ENCODE measurements at regions not wholly inside any gene's neighbourhood (a gene's known extent, or its start where the extent isn't known, plus 50 kb on each side); places are given as distances from the start of the nearest gene placed in this dataset.

- TF ChIP-seq CTCF (IDR thresholded peaks at IDR 0.05) = no peak
- DNase-seq (ENCODE audit: low spot score) (no peak), ATAC-seq (ENCODE audit: low FRiP score) (no peak)
Measured at GRCh38 chr15:70344666-70345065, 246.9 kb upstream of the TLE3 start.

GRCh38 chr15:70343961-70344621, 246.4 kb upstream of the TLE3 start:
- TF ChIP-seq CTCF (IDR thresholded peaks at IDR 0.05) = no peak
- ATAC-seq (ENCODE audit: low FRiP score) = no peak
- DNase-seq (ENCODE audit: low spot score) = no peak

- ATAC-seq (ENCODE audit: low FRiP score) (no peak), DNase-seq (ENCODE audit: low spot score) (no peak)
- no peak for TF ChIP-seq CTCF (IDR thresholded peaks at IDR 0.05)
Measured at GRCh38 chr15:70342554-70343548, 245.1 kb upstream of the TLE3 start.

- no peak for TF ChIP-seq CTCF (IDR thresholded peaks at IDR 0.05)
Measured at GRCh38 chr15:70342141-70342540, 244.4 kb upstream of the TLE3 start.

GRCh38 chr15:70341566-70341965, 243.8 kb upstream of the TLE3 start:
- DNase-seq (ENCODE audit: low spot score) (no peak), ATAC-seq (ENCODE audit: low FRiP score) (no peak)
- no peak for TF ChIP-seq CTCF (IDR thresholded peaks at IDR 0.05)

More at GRCh38 chr15:70342141-70342540, 244.4 kb upstream of the TLE3 start:
- no peak for DNase-seq (ENCODE audit: low spot score)
- no peak for ATAC-seq (ENCODE audit: low FRiP score)

- DNase-seq (ENCODE audit: low spot score) (no peak), ATAC-seq (ENCODE audit: low FRiP score) (no peak)
- TF ChIP-seq CTCF (IDR thresholded peaks at IDR 0.05) = no peak
Measured at GRCh38 chr15:70340494-70340870, 242.8 kb upstream of the TLE3 start.
